ENCODE measurements at regions not wholly inside any gene's neighbourhood (a gene's known extent, or its start where the extent isn't known, plus 50 kb on each side); places are given as distances from the start of the nearest gene placed in this dataset.

DNA sequence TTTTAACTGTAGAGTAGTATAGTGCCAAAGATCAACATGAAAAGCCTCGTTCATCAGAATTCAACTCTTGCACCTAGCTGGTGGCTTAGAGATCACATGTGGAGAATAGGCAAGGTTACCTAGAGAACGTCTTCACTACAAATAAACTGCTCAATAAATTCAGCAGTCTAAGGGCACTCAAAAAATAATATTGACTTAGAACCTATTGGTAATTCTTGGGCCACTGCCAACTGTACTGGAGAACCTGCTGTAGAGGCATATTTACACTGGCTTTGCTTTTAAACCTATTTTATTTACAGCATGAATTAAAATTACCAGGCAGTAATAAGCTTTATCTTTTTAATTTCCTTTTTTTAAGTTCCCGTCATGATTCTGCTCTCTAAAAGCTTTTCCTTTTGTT, 343.7 kb downstream of the PDHA2 start:
- TF ChIP-seq, protein P1, sequence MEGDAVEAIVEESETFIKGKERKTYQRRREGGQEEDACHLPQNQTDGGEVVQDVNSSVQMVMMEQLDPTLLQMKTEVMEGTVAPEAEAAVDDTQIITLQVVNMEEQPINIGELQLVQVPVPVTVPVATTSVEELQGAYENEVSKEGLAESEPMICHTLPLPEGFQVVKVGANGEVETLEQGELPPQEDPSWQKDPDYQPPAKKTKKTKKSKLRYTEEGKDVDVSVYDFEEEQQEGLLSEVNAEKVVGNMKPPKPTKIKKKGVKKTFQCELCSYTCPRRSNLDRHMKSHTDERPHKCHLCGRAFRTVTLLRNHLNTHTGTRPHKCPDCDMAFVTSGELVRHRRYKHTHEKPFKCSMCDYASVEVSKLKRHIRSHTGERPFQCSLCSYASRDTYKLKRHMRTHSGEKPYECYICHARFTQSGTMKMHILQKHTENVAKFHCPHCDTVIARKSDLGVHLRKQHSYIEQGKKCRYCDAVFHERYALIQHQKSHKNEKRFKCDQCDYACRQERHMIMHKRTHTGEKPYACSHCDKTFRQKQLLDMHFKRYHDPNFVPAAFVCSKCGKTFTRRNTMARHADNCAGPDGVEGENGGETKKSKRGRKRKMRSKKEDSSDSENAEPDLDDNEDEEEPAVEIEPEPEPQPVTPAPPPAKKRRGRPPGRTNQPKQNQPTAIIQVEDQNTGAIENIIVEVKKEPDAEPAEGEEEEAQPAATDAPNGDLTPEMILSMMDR (conservative IDR thresholded peaks at IDR 0.05; ENCODE audit: low read depth, low read length) = no peak
- TF ChIP-seq EZH2 (IDR thresholded peaks at IDR 0.05; ENCODE audit: borderline replicate concordance, low read depth, low read length, poor library complexity, severe bottlenecking) = no peak

Measured in A673 (cell line).